ENCODE measurements at regions not wholly inside any gene's neighbourhood (a gene's known extent, or its start where the extent isn't known, plus 50 kb on each side); places are given as distances from the start of the nearest gene placed in this dataset.

DNA sequence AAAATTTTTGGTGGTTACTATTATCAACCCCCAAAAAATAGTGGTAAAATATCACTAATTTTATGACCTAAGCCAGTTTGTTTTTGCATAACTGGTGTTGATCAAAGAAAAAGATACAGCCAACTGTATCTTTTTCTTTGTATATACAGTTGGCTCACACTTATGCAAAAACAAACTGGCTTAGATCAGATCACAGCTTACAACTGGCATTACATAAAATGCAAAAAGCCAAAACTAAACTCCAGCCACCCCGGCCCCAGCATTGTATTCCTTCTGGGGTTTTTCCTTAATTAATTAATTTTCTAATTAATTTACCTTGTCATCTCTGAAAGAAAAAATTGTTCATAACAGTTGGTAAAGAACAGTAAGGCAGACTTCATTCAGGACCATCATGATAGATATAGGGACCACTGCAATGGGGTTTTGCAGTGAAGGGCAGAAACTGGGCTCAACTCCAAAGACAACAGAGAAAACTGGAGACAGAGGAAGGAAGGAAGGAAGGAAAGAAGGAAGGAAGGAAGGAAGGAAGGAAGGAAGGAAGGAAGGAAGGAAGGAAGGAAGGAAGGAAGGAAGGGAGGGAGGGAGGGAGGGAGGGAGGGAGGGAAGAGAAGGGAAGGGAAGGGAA is 202.1 kb downstream of the HNRNPD start:
- H3K27me3 ChIP-seq = no peaks in the 10 kb centered on the region
- H3K36me3 ChIP-seq = no peaks in the 10 kb centered on the region
- WGBS, 2 donors (ENCODE audit: low coverage in 1 of 2) = 63 to 69% methylated on average over 1 of the region's 1 CpG
- H3K9me3 ChIP-seq = no peaks in the 10 kb centered on the region
- H3K4me3 ChIP-seq = no peak overlapping the region
- no peaks in the 10 kb centered on the region for H3K4me1 ChIP-seq
- TF ChIP-seq EP300 (IDR thresholded peaks at IDR 0.05; ENCODE audit: low read depth) = no peak
- in situ Hi-C loops (cut with MboI; ENCODE audit: low pct_ligation_motif_present in 1 of 4, low pct_unique_long_range_greater_than_20kb in 1 of 4, low sequenced_read_pairs in 3 of 4) = no loop called here
- no peak overlapping the region for H3K27ac ChIP-seq
- DNase-seq = no peak
- intact Hi-C loops (cut with DNase I; ENCODE audit: low total_unique reads) = no loop called here

DNA sequence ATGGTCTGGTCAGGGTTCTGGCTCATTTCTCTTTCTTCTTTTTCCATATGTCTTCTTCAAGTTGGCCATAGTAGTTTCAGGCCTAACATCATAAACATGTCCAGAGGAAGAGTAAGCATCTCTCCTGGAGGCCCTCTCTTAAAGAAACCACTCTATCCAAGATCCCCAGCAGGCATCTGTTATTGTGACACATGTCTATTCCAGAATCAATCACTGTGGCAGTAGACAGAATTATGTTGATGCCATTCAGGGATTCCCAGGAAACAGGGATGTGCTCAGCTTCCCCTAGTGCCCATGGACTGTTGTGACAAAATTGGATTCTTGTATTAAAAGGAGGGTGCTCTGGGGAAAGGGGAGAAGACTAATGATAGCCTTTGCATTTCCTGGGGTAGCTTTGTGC is 224.0 kb downstream of the HNRNPD start:
- no peaks in the 10 kb centered on the region for H3K27me3 ChIP-seq
- H3K9me3 ChIP-seq = no peaks in the 10 kb centered on the region
- DNase-seq = no peak
- no peak overlapping the region for H3K27ac ChIP-seq
- in situ Hi-C loops (cut with MboI; ENCODE audit: low pct_ligation_motif_present in 1 of 4, low pct_unique_long_range_greater_than_20kb in 1 of 4, low sequenced_read_pairs in 3 of 4) (no loop called here), intact Hi-C loops (cut with DNase I; ENCODE audit: low total_unique reads) (no loop called here)
- no peaks in the 10 kb centered on the region for H3K4me1 ChIP-seq
- H3K4me3 ChIP-seq = no peak overlapping the region
- no peaks in the 10 kb centered on the region for H3K36me3 ChIP-seq
- TF ChIP-seq POLR2AphosphoS5 (IDR thresholded peaks at IDR 0.05) = no peak
- TF ChIP-seq, protein P1, sequence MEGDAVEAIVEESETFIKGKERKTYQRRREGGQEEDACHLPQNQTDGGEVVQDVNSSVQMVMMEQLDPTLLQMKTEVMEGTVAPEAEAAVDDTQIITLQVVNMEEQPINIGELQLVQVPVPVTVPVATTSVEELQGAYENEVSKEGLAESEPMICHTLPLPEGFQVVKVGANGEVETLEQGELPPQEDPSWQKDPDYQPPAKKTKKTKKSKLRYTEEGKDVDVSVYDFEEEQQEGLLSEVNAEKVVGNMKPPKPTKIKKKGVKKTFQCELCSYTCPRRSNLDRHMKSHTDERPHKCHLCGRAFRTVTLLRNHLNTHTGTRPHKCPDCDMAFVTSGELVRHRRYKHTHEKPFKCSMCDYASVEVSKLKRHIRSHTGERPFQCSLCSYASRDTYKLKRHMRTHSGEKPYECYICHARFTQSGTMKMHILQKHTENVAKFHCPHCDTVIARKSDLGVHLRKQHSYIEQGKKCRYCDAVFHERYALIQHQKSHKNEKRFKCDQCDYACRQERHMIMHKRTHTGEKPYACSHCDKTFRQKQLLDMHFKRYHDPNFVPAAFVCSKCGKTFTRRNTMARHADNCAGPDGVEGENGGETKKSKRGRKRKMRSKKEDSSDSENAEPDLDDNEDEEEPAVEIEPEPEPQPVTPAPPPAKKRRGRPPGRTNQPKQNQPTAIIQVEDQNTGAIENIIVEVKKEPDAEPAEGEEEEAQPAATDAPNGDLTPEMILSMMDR (IDR thresholded peaks at IDR 0.05) = no peak
- TF ChIP-seq EP300 (IDR thresholded peaks at IDR 0.05; ENCODE audit: low read depth) = no peak
- TF ChIP-seq POLR2A (IDR thresholded peaks at IDR 0.05) = no peak

DNA sequence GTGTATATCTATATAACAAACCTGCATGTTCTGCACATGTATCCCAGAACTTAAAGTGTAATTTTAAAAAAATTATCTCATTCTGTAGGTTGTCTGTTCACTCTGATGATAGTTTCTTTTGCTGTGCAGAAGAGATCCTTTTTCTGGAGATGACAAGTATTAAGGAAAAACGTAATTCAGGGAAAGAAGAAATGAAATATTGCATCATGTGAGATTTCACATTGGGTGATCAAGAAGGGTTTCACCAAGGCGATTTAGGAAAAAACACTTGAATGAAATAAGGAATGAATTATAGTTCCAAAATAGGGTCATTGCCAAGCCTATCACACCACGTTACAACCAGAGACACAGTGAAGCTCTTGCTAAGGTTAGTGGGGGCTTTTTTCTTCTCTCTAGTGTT is 227.9 kb downstream of the HNRNPD start:
- Histone ChIP-seq H3K36me3 (no peaks in the 10 kb centered on the region), H3K4me3 (no peak overlapping the region), H3K4me1 (no peaks in the 10 kb centered on the region), H3K27me3 (no peaks in the 10 kb centered on the region), H3K27ac (no peak overlapping the region), H3K9me3 (no peaks in the 10 kb centered on the region)
- intact Hi-C loops (cut with DNase I; ENCODE audit: low total_unique reads) = no loop called here
- WGBS, 2 donors (ENCODE audit: low coverage in 1 of 2) = 68 to 71% methylated on average over 3 of the region's 3 CpGs
- no peak for DNase-seq
- TF ChIP-seq POLR2A (IDR thresholded peaks at IDR 0.05) (no peak), EP300 (IDR thresholded peaks at IDR 0.05; ENCODE audit: low read depth) (no peak), POLR2AphosphoS5 (IDR thresholded peaks at IDR 0.05) (no peak)
- TF ChIP-seq, protein P1 (IDR thresholded peaks at IDR 0.05) = no peak
- in situ Hi-C loops (cut with MboI; ENCODE audit: low pct_ligation_motif_present in 1 of 4, low pct_unique_long_range_greater_than_20kb in 1 of 4, low sequenced_read_pairs in 3 of 4) = no loop called here

DNA sequence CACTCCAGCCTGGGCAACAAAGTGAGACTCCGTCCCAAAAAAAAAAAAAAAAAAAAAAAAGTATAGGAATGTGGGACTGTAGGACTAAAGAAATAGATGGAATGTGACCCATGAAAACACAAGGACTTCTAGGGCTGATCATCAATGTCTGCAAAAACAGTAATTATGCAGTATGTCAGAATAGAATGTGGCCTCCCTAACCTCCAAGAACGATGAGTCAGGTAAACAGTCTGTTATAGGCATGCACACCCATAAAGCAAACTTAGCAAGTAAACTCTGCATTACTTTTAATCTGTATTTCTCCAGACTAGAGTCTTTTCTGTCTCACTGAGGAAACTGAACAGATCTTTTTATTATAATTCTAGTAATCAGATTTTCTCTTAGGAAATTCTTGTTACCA is 233.4 kb downstream of the HNRNPD start:
- intact Hi-C loops (cut with DNase I; ENCODE audit: low total_unique reads) = no loop called here

More for the DNA sequence above, 233.4 kb downstream of the HNRNPD start:
- DNase-seq = no peak
- Histone ChIP-seq H3K9me3 (no peaks in the 10 kb centered on the region), H3K36me3 (no peaks in the 10 kb centered on the region), H3K4me3 (no peak overlapping the region), H3K27ac (no peak overlapping the region), H3K4me1 (no peaks in the 10 kb centered on the region), H3K27me3 (no peaks in the 10 kb centered on the region)
- in situ Hi-C loops (cut with MboI; ENCODE audit: low pct_ligation_motif_present in 1 of 4, low pct_unique_long_range_greater_than_20kb in 1 of 4, low sequenced_read_pairs in 3 of 4) = no loop called here
- 53 to 60% methylated on average over 2 of the region's 2 CpGs for WGBS, 2 donors (ENCODE audit: low coverage in 1 of 2)
- TF ChIP-seq, protein P1 (IDR thresholded peaks at IDR 0.05) = no peak
- TF ChIP-seq POLR2A (IDR thresholded peaks at IDR 0.05) (no peak), EP300 (IDR thresholded peaks at IDR 0.05; ENCODE audit: low read depth) (no peak), POLR2AphosphoS5 (IDR thresholded peaks at IDR 0.05) (no peak)

Data from transverse colon (tissue), 4 donors.